ENCODE measurements at regions not wholly inside any gene's neighbourhood (a gene's known extent, or its start where the extent isn't known, plus 50 kb on each side); places are given as distances from the start of the nearest gene placed in this dataset.

DNA sequence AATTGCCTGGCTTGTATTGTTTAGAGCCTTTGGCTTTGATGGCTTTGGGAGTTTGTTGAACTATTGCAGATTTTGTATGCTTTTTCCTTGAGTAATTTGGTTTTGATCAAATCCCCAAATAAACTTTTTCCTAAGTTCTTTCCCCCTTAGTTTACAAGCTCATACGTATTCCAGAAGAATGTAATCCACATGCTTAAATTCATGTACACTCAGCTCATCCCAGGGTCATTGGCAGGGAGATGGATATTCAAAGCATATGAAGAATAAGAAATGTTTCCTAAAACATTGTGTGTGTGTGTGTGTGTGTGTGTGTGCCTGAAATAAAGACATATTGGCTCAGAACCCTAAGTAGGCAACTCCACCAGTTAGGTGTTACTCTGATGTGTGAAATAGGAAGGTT is 89.4 kb downstream of the TMEM30B start:
- no peak for FAIRE-seq

DNA sequence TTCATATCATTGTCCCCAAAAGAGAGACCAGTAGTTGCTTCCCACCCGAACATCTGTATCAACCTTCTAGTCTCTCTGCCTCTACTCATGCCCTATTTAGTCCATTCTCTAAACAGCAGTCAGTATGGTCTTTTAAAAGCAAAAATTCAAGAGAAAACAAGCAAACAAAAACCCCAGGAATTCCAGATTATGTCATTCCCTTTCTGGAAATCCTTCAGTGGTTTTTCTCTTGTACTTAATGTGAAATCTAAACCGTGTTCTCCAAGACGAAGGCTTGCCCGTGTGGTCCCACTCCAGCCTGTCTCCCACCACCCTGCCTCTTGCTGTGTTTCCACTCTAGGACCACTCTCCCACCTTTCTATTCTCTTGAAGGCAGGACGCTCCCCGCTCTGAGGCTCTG is 90.8 kb downstream of the TMEM30B start:
- no peak for FAIRE-seq

DNA sequence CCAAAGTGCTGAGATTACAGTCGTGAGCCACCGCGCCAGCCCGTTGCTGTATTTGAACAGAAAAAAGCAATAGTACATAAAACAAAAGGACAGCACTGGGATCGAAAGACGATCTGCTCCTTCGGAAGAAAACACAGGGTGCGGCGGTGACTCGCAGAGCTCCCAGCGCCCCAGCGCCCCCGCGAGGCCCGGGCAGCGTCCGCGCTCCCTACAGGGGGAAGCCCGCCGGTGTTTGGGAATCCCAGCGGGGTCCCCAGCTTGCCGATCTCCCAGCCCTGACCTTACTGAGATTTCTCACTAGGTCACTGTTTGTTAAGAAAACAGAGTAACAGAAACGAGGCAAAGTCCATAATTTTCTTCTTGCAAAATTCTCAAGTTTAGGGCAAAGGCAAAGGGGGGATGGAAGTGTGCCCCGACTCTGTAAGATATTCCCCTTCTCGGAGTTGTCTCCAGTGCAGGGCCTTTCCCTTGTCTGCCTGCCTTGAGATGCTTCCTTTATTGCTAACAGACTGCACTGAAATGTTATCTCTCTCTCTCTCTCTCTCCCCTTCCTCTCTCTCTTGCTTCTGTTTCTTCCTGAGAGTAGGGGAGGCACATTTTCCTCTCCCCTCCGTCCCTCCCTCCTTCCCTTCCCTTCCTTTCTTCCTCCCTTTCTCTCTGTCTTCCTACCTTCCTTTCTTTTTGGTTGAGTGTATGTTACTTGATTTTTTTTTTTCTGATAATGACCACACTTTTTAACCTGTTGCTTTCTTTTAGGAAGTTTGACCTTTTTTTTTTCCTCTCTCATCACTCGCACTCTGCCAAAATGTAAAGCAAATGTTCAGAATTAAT is 91.9 kb downstream of the TMEM30B start:
- FAIRE-seq = no peak

DNA sequence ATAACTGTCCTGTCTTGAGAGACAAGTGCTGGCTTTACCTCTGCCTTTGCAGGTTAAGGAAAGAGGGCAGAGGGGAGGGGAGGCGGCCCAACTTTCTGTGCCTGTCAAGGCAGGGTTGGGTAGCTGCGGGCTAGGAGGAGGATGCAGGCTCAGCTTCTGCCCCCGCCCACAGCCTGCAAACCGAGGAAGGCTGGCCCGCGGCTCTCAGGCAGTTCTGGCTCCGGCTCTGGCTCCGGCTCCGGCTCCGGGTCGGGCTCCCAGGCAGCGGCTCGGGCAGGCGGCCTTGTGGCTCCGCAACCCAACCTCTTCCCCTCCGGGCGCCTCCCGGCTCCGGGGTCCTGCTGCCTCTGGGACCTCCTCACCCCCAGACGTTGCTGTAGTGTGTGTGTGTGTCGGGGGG is 92.9 kb downstream of the TMEM30B start:
- FAIRE-seq = no peak

- FAIRE-seq = no peak
Measured at GRCh38 chr14:61187196-61187905, 93.8 kb downstream of the TMEM30B start.

DNA sequence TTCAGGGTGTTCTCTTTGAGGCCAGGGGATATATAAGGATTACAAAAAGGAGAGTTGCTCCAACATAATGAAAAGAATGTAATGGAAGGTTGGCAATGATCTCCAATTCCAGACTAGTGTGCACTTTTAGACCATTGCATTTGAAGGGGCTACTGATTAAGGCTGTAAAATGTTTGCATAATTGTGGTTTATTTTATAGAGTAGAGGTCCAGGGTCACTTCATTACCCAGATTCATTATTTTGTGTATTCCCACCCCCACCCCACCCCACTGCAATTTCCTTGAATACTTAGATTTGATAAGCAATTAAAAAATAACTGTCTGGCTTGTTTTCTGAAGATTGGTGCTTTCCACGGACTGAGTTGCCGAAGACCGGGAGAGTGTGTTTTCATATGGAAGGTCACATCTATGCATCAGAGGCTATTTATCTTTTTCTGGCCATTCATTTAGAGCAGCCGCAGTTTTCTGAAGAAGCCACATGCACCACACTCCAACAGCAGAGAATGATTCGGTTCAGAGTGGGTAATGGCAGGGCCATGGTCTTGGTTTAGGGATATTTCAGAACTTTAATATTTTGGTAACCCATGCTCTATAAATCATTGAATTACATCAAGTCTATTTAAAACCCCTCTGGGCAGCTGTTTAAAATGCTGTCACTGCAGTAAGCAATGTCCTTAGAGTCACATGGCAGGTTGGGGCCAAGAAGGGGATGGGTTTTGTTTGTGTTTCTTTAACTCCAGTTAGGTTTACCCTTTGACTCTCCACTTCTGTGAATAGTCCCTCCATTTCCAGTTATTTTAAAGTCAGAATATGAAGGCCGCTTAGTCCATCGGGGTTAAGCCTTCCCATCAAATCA is 94.6 kb downstream of the TMEM30B start:
- no peak for FAIRE-seq

DNA sequence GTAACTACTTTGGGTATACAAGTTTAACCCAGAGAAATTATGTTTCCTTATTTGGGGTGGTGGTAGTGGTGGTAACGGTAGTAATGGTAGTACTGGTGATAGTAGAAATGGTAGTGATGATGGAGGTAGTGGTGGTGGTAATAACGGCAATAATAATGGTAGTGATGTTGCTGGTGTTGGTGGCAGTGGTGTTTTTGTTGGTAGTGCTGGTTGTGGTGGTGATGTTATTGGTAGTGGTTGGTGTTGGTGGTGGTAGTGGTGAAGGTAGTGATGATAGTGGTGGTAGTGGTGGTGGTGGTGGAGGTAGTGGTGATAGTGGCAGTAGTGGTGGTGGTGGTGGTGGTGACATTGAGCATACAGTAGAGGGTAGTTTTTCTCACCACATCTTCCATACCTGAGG is 95.6 kb downstream of the TMEM30B start:
- no peak for FAIRE-seq

DNA sequence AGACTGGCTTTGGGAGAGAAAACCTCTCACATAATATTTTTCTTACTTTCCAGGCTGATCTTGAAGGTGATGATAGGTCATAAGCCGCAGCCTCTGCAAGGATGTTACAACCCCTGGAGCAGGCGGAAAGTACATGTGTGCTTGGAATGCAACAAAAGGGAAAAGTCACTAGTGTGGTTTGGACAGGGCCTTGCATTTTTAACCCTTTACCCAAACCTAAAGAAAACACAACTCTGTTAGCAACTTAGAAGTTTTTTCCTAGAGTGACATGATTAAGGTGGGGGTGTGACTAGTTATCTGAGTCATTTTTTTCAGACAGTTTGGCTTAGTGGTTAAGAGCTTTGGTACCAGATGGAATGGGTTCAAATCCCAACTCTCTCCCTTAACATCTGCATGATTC is 97.0 kb downstream of the TMEM30B start:
- no peak for FAIRE-seq

- no peak for FAIRE-seq
Measured at GRCh38 chr14:61183196-61183885, 97.8 kb downstream of the TMEM30B start.

GRCh38 chr14:61179796-61180398 is 101.2 kb downstream of the TMEM30B start:
- FAIRE-seq = no peak

GRCh38 chr14:61179061-61179690 is 102.0 kb downstream of the TMEM30B start:
- FAIRE-seq = no peak

- FAIRE-seq = no peak
Measured at GRCh38 chr14:61178226-61179060, 102.7 kb downstream of the TMEM30B start.

GRCh38 chr14:61177279-61178225 is 103.6 kb downstream of the TMEM30B start:
- no peak for FAIRE-seq

DNA sequence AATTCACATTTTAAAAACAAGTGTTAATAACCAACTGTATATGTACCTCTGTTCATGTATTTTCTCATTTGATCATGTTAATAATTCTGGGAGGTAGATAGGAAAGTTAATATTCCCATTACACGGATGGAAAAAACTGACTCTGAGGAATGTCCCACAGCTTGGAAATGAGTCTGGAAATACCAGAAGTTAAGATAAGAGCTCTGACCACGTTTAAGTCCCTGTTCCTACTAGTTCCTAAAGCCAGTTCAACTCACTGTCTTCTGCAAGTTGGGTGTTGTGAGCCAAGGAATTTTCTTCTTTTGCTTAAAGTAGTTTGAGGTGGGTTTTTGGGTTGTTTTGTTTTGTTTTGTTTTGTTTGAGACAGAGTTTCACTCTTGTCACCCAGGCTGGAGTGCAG is 104.5 kb downstream of the TMEM30B start:
- no peak for FAIRE-seq

DNA sequence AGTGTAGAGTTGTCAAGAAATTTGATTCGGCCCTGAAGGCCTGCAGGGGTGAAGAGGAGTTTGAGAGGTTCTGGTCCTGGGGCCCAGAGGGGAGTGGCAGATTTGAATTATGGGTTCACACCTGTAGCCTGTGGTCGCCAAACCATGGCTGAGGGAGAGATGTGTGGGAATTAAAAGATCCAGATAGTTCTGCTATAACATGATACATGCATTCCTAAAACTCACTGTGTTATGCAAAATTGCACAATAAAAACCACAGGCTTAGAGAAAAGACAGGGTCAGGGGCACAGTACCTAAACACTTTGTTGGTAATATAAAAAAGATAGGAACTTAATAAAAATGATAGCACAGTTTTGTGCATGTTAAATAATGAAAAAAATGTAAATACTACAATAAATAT is 106.2 kb downstream of the TMEM30B start:
- no peak for FAIRE-seq

DNA sequence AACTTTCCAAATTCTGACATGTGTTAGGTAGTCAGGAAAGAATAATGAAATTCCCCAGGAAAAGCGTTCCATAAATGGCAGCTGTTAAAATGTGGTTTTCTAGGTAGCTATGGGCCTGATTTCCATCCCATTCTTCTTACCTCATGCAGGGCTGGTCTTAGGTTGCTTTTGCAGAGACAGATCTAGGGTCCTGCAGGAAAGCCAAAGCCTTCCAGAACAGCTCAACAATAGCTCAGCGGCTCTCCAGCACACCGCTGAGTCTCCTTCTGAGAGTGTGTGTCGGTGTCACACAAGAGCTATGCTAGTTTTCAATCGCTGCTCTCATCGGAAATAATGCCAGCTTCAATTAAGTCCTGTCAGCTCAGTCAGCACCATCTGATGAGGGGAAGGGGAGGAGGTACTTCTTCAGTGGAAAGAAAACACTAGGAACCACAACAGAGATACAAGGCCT is 106.7 kb downstream of the TMEM30B start:
- FAIRE-seq = no peak

- no peak for FAIRE-seq
Measured at GRCh38 chr14:61171727-61172126, 109.4 kb downstream of the TMEM30B start.

DNA sequence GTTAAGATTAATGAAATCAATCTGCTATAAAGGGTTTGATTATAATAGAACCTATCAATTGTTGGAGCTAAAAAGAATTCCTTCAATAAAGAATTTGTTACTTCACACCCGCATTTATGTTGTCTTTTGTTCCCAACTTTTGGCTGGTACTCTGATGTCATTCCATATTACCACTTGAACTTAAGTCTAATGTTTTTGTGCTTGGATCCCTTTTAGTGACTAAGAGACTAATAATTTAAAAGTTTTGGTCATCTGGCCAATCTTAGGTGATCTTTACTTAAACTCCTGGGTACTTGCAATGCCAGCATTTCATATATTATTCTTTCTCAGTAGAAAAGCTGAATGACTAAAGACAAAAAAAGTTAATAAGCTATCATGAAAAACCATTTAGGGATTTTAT is 113.0 kb downstream of the TMEM30B start:
- FAIRE-seq = no peak

GRCh38 chr14:61167642-61168041 is 113.5 kb downstream of the TMEM30B start:
- no peak for FAIRE-seq

GRCh38 chr14:61160798-61161197 is 120.3 kb downstream of the TMEM30B start:
- FAIRE-seq = no peak
